ENCODE measurements at regions not wholly inside any gene's neighbourhood (a gene's known extent, or its start where the extent isn't known, plus 50 kb on each side); places are given as distances from the start of the nearest gene placed in this dataset.

GRCh38 chr19:57031106-57031505, 88.7 kb upstream of the USP29 start:
- Histone ChIP-seq H3K4ac (replicated peaks; ENCODE audit: insufficient read length, low read depth, low read length) (no peak overlapping the region), H2BK20ac (ENCODE audit: low read length) (no peak overlapping the region), H3K4me1 (replicated peaks in 1 of 4; ENCODE audit: control insufficient read depth in 3 of 4, insufficient read depth in 4 of 4, low read length in 3 of 4) (no peaks in the 10 kb centered on the region), H2AFZ (ENCODE audit: low read length) (no peak overlapping the region), H2BK15ac (ENCODE audit: low read length) (no peak overlapping the region), H3K27me3 (replicated peaks in 1 of 4; ENCODE audit: control insufficient read depth in 3 of 4, extremely low read depth in 1 of 4, insufficient read depth in 3 of 4, low read length in 3 of 4) (no peaks in the 10 kb centered on the region), H4K91ac (replicated peaks; ENCODE audit: insufficient read length, low read length) (no peak overlapping the region), H3K27ac (ENCODE audit: low read depth, low read length) (no peak overlapping the region), H3K79me2 (ENCODE audit: control insufficient read depth in 1 of 2, insufficient read depth in 2 of 2, low read length in 2 of 2) (no peaks in the 10 kb centered on the region), H3K36me3 (ENCODE audit: control insufficient read depth in 2 of 4, insufficient read depth in 4 of 4, low read length in 3 of 4) (no peaks in the 10 kb centered on the region), H3K9me3 (ENCODE audit: insufficient read depth in 2 of 2, low read depth in 1 of 2, low read length in 1 of 2) (peaks cover 59 to 77% of the 10 kb centered on the region in 2 experiments), H3K4me2 (ENCODE audit: insufficient read depth in 1 of 2, low read depth in 2 of 2, low read length in 2 of 2) (no peak overlapping the region), H3K18ac (ENCODE audit: extremely low read depth, low read length) (no peak overlapping the region), H3K9ac (replicated peaks in 1 of 4; ENCODE audit: extremely low read depth in 1 of 4, low read depth in 3 of 4, low read length in 3 of 4) (no peak overlapping the region), H2AK5ac (ENCODE audit: low read depth, low read length) (no peak overlapping the region), H3K23me2 (ENCODE audit: low read depth, low read length) (no peaks in the 10 kb centered on the region), H3K79me1 (ENCODE audit: low read depth, low read length) (no peaks in the 10 kb centered on the region), H3K23ac (ENCODE audit: insufficient read length) (no peak overlapping the region), H3K4me3 (ENCODE audit: extremely low read depth in 1 of 4, insufficient read depth in 2 of 4, low read depth in 3 of 4, low read length in 4 of 4) (no peak overlapping the region), H2BK12ac (ENCODE audit: low read depth, low read length) (no peak overlapping the region), H3K14ac (ENCODE audit: insufficient read length) (no peak overlapping the region), H4K8ac (ENCODE audit: extremely low read depth, insufficient read depth, low read length) (no peak overlapping the region), H3K56ac (replicated peaks; ENCODE audit: insufficient read length, low read depth, low read length) (no peak overlapping the region), H4K5ac (ENCODE audit: insufficient read length, low read depth, low read length) (no peak overlapping the region), H2BK120ac (replicated peaks; ENCODE audit: low read depth, low read length) (no peak overlapping the region), H2BK5ac (ENCODE audit: low read depth, low read length) (no peak overlapping the region), H4K20me1 (replicated peaks in 1 of 2; ENCODE audit: control insufficient read depth in 1 of 2, insufficient read depth in 2 of 2, low read length in 2 of 2) (no peaks in the 10 kb centered on the region)
- no peak for DNase-seq (ENCODE audit: low read depth in 1 of 2, low spot score in 2 of 2)
- no peak for FAIRE-seq
- POLR2A ChIA-PET (ENCODE audit: partially characterized antibody) = no interaction called here
- 87% methylated on average over 12 of the region's 12 CpGs; no CpG with 5 or more reads in 1 of the 2 experiments for WGBS, 2 experiments (ENCODE audit: extremely low coverage in 1 of 2, insufficient coverage in 1 of 2, insufficient read length in 1 of 2, insufficient replicate concordance in 2 of 2, low coverage in 1 of 2, low lambda C conversion rate in 2 of 2, missing lambda C conversion rate in 1 of 2)
- CTCF ChIA-PET (ENCODE audit: partially characterized antibody) = interaction anchor here (0.9 kb wide), 1 partner anchor 9 kb away, joined by 3 read pairs; no protein-coding TSS in a partner anchor
- TF ChIP-seq CEBPB (IDR thresholded peaks at IDR 0.05; ENCODE audit: low read depth, low read length) (no peak), EZH2 (IDR thresholded peaks at IDR 0.05; ENCODE audit: low read depth, low read length, severe bottlenecking) (no peak), CHD1 (IDR thresholded peaks at IDR 0.05; ENCODE audit: low read depth, low read length) (no peak), EP300 (IDR thresholded peaks at IDR 0.05; ENCODE audit: borderline replicate concordance in 1 of 2, low read depth in 2 of 2, low read length in 2 of 2) (no peak), KDM4A (IDR thresholded peaks at IDR 0.05; ENCODE audit: low read depth, low read length, severe bottlenecking) (no peak), POLR2AphosphoS5 (IDR thresholded peaks at IDR 0.05; ENCODE audit: low read depth, low read length) (no peak), CBX5 (IDR thresholded peaks at IDR 0.05; ENCODE audit: low read depth, low read length) (no peak)
